Fibroblast of upper back skin (primary cell): ENCODE measurements at regions not wholly inside any gene's neighbourhood (a gene's known extent, or its start where the extent isn't known, plus 50 kb on each side); places are given as distances from the start of the nearest gene placed in this dataset.
A peak's percentile ranks its signal among the peaks of the same experiment; 100 is the strongest.
"Not testable (repeated sequence)": the region's sequence is repeated elsewhere in the genome, so short reads cannot be mapped to it uniquely, and the experiment has no call there.

Experiments
- DNase-seq: peaks from one replicate; pipeline ENCODE4 v3.0.0-alpha.2; 2013

GRCh38 chr5:155786108-155786507, 540.9 kb upstream of the SGCD start:
- DNase-seq, result peak; percentile 9

DNA sequence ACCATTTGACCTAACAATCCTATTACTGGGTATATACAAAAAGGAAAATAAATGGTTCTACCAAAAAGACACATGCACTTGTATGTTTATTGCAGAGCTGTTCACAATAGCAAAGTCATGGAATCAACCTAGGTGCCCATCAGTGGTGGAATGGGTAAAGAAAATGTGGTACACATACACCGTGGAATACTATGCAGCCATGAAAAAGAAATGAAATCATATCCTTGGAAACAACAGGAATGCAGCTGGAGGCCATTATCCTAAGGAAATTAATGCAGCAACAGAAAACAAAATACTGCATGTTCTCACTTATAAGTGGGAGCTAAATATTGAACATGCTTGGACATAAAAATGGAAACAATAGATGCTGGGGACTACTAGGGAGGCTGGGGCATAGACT, 534.1 kb upstream of the SGCD start:
- DNase-seq, result no peak

DNA sequence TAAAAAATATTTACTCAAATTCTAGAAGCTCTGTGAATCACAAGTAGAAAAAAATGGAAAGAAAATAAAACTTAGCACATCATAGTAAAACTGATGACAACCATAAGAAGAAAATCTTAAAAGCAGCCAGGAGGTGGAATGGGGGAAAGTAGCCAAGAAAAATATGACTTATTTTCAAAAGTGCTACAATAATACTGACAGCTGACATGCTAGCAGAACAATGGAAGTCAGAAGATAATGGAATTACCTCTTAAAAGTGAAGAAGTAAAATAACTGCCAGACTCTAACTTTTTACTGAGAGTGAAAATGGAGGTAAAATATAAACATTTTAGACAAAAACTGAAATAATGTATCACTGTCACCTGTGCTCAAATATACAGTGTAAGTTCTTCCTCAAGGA, 532.2 kb upstream of the SGCD start:
- DNase-seq, result no peak

DNA sequence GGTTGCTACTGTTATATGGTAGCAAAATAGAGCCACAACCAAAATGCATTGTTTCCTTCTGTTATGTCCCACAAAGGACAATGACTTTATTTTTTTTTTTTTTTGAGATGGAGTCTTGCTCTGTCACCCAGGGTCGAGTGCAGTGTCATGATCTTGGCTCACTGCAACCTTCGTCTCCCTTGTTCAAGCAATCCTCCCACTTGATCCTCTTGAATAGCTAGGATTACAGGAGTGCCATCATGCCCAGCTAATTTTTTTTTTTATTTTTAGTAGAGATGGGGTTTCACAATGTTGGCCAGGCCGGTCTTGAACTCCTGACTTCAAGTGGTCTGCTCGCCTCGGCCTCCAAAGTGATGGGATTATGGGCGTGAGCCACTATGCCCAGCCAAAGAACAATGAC, 527.7 kb upstream of the SGCD start:
- DNase-seq, result no peak

DNA sequence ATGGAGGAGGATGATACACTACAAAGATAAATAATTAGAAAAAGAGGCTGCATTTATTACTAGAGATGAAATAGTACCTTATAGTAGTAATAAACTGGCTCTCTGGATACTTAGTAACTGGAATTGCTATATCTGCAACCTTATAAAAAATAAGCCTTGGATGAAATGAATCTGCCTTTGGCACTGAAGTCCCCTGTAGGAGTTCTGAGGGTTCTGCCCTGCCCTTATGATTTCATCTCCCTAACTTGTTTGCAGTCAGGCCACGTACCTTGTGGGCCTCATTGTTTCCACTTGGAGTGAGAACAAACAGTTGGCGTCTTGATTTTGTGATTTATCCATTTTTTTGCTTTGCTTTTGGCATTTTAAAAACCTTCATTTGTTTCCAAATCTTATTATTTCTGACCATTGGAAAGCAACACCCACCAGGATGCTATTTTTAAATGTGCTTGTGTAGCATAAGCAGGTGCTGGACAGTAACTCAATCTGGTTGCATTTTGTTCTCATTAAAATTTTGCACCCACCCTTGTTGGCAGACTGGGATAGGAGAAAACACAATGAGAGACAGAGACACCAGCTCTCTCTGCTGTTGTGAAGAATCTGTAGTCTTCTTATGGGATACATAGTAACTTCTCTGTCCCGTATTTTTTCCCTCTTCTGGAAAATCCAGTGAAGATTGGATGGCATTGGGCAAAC, 518.9 kb upstream of the SGCD start:
- DNase-seq, result no peak

GRCh38 chr5:155815248-155815647, 511.7 kb upstream of the SGCD start:
- no peak for DNase-seq

DNA sequence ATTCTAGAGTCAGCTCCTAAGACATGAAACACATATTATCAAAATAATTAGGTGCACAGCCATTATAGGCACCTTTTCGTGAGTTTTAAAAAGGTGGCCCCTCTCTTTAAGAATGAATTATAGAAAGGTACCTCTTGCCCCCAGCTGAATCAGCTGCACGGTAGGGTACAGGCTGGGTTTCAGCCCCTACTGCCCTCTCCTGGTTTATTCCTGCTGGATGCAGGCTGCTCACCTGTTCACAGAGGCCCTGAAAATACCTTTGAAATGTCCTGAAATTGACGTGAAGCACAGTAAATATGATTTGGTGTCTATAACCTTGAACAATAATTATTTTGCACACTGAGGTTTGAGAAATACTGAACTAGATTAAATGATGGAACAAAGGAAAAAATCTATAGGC, 504.8 kb upstream of the SGCD start:
- no peak for DNase-seq

DNA sequence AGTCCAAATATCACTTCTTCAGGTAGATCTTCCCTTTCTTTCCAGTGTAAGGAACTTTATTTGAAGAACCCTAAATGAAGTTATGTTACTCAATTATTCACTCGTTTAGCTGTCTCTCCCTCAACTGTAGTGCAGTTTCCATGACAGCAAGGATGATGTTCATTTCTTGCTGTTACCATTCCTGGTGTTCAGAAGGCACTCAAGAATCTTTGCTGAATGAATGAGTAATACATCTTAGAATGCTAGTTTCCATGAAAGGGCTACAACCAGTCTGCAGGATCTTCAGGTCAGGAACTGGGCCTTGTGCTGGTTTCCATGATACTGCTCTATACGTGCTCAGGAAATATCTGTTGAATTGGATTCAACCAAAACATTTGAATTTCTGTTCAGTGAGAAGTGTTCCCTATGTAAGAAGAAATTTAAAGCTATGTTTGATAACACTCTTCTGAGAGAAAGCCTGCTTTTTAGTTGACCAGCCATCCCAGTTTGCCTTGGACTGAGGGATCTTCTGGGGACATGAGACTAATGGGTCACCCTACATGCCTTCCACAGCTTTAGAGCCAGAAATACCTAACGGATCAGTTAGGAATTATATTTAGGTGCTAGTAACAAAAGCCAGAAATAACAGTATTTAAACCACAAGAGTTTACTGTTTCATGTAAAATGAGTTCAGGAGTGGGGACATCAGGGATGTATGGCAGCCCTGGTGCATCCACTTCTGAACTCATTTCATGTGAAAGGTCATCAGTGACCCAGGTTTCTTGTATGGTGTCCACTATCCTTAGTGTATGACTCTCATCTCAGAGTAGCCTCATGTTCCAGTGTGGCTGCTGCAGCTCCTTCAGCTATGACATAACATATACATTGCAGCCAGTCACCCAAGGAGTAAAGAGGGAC, 500.1 kb upstream of the SGCD start:
- peak; percentile 26 for DNase-seq

DNA sequence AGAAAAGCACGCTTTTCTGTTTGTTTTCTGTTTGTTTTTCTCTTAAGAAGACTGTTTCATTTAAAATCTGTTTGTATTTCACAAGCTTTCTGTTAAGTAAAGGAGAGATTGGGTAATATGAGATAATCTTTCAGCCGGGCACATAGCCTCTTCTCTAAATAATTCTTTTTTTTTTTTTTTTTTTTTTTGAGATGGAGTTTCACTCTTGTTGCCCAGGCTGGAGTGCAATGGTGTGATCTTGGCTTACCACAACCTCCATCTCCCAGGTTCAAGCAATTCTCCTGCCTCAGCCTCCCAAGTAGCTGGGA, 499.5 kb upstream of the SGCD start:
- DNase-seq, result not testable (repeated sequence)

GRCh38 chr5:155827949-155828348, 499.0 kb upstream of the SGCD start:
- no peak for DNase-seq

DNA sequence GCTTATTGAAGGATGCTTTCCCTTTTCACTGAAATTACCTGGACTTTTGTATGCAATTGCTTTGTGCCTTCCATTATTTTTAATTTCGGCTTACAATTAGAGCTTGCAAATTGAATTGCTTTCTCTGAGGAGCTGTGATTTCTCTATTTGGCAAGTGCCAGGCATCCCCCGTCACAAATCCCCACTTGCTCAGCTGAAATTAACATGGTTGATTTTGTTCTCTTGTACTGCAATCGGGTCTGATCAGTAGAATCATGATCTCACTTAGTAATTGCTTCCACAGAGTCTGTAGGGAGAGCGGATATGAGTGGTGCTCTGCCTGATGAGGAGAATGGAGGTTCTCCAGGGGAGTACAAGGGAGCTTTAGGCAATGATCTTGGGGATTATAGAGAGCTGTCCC, 495.5 kb upstream of the SGCD start:
- DNase-seq, result no peak

- DNase-seq, result peak; percentile 48
These were observed 493.7 kb upstream of the SGCD start for GRCh38 chr5:155833287-155833686.

DNA sequence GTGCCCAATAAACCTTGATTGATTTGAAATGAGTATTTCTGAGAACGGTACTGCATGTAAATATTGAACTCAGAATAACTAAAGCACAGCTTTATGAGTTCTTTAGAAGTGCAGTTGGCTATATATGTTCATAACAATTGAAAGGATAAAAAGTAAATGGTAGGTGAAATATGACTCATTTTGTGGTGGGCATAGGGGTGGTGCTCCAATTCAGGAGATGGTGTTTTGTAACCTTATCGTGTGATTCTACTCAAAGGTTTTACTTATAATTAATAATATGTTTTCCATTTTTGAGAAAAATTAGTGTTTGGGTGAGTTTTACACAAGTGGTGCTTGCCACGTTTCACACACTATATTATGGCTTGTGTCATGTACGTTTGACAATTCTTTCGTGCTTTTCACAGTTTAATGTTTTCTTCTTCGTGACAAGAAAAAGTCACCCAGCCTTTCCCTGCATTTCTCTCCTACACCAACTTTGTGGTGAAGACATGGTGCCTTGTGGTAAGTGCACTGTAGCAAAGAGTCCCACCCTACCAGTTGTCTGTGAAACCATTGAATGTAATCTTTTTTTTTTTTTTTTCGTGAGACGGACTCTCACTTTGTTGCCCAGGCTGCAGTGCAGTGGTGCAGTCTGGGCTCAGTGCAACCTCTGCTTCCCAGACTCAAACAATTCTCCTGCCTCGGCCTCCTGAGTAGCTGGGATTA, 492.5 kb upstream of the SGCD start:
- no peak for DNase-seq

DNA sequence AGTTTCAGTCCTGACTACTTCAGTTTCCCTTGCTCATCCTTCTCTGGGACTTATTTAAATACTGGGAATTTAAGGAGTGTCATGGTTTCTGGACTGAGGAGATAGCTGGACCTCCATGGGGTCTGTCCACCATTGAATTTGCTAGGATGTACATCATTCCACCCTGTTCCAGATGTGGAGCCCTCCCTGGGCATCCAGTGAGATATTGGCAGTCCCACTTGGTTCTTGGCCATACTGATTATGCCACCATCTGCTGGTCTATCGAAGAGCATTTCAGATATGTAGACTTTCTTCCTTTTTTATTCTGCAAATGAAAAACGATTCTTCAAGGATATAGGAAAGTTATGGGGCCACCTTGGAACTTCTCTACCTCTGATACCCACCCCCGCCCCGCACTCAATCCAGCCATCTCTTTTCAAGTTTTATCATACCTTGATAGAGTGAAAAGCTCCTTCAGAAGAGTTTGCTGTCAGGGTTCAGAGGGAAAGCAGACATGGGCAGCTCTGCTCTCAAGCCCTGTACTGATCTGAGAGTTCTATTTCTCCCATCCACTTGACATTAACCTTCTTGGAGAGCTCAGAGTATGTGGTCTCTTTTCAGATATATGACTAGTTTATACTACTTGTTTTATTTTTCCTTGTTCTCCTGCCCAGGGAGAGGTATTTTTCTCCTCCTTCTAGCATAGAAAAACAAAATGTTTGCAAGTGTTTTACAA, 490.7 kb upstream of the SGCD start:
- no peak for DNase-seq

- no peak for DNase-seq
These were observed 488.6 kb upstream of the SGCD start for GRCh38 chr5:155838394-155838793.

GRCh38 chr5:155839251-155840037, 487.5 kb upstream of the SGCD start:
- peak; percentile 10 for DNase-seq

- DNase-seq, result peak; percentile 24
These were observed 482.4 kb upstream of the SGCD start for GRCh38 chr5:155844542-155844941.

- DNase-seq, result peak; percentile 11
These were observed 476.6 kb upstream of the SGCD start for GRCh38 chr5:155850370-155850769.

DNA sequence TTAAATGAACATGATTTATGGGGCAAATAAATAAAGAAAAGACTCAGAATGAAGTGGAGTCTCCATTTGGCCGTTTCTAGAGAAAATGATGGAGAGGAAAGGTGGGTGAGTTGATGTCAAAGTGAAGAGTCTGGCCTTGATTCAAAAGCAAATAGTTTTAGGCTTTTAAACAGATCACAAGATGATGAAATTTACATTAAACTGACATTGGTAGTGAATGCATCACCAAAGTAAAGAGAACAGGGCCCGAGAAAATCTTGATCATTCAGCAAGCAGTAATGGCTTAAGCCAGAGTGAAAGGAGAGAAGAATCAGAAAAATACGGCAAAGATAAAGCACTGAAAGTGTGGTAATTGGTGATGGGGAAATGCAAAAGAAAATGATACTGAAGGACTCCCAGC, 460.0 kb upstream of the SGCD start:
- DNase-seq, result peak; percentile 30

- no peak for DNase-seq
These were observed 459.4 kb upstream of the SGCD start for GRCh38 chr5:155867522-155868088.

DNA sequence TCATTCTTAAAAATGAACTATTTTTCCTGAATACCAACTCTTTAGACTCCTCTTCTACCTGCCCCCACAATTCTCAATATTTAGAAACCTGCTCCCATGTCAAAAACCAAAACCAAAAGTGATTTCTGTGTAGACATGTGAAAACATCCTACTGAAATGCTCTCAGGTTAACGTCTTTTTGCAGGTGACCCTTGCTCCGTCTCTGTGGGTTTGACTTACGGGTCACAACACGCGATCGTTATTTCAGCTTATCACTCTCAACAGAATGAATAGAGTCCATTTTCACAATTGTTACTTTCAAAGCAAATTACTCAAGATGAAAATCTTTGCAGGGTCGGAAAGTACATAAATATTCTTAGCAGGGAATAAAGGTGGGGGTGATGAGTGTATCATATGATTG, 456.3 kb upstream of the SGCD start:
- DNase-seq, result no peak

DNA sequence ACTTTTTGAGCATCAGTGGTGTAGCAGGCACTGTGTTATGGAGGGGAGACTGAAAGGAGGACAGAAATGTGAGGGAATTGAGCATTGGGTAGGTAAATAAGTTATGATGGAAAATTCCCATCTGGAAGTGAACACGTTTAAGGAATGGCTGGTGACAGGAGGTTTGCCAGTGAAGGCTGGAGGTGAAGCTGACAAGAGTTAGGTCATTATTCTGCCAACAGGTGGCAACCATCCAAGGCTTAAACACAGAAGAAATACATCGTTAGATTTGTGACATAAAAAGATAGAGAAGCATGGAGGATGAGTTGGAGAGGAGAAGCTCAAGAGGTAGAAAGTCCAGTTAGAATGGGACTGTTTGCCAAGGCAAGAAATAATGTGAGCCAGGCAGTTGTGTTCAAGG, 455.3 kb upstream of the SGCD start:
- no peak for DNase-seq
